ENCODE measurements at regions not wholly inside any gene's neighbourhood (a gene's known extent, or its start where the extent isn't known, plus 50 kb on each side); places are given as distances from the start of the nearest gene placed in this dataset.

DNA sequence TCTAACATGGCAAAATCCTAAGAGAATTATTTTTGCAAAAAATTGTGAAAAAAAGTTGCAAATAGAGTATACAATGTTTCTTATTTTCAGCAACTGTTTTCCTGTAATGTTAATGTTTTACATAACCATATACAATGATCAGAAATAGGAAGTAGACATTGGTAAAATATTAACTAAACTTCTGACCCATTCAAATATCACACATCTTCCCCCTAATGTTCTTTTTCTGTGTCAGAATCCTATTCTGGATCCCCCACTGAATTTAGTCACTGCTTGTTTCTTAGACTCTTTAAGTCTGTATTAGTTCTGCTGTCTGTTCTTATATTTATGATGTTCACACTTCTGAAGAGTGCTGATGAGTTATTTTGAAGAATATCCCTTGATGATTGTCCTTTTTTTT is 62.0 kb downstream of the HFE start:
- DNase-seq, result no peak

DNA sequence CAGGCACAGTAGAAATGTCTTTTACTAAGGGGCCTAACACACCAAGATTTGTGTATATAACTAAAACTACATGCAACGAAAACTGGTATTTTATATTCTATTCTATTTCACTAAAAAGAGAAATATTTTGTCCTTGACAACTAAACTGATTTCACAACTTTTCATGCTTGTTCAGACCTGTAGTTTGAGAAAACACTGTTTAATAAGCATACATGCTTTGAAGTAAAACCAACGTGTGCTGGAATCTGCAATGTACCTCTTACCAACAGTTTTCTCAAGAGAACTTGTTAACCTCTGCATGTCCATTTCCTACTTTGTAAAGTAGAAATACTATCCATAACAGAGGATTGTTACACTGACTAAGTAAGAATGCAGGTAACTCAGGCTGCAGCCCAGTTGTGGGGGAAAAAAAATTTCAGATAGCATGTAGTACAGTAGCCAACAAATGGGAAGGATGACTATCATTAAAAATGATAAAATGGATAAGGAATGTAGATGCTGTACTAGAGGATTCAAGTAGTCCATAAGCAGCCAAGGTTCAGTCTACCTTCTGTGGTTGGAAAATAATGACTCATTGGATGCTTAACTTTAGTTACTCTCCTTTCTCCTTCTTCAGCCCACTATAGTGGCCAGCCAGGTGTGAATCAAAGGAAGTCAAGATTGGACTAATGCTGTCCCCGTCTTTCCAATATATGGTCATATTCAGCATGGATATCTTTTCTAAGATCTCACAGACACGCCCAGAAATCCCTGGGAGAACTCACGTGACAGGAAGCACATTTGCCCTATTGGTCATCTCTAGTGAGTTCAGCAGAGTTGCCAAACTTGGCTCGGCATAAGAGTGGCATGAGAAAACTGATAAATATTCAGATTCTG is 65.2 kb downstream of the HFE start:
- DNase-seq, result no peak

DNA sequence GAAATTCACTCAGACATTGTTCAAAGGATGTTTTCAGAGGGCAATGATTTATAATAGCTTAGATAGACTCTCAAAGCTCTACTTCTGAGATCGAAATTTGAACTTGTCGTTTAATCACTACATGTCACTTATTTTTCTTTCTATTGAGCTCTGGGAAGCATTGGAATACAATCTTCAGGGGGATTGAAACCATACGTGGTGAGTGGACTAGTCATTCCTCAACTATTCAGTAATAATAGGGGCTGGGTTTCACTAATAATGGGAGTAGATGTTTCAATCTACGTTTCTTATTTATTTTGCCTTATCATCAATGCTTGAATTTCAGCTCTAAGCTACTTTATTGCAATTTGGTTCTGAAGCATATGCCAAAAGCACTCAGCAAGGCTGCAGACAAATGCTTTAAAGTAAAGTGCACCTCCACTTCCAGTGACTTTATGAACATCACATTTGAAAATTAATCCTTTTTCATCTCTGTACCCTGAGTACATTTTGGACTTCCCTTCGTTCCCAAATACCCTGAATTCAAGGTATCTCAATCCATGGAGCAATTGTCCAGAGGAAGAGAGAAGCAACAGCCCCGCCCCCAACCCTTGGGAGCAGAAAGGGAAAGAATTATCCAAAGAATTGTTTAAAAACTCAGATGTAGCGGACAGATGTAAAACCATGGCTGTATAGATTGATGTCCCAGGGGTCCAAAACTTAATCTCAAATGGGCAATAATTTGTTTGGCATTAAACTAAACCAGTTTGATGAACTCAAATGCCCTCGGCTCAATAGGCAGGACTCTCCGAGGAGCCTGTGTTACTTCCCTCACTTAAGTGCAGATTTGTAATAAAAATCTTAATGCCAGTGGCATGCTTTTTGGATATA is 68.1 kb downstream of the HFE start:
- DNase-seq, result no peak

DNA sequence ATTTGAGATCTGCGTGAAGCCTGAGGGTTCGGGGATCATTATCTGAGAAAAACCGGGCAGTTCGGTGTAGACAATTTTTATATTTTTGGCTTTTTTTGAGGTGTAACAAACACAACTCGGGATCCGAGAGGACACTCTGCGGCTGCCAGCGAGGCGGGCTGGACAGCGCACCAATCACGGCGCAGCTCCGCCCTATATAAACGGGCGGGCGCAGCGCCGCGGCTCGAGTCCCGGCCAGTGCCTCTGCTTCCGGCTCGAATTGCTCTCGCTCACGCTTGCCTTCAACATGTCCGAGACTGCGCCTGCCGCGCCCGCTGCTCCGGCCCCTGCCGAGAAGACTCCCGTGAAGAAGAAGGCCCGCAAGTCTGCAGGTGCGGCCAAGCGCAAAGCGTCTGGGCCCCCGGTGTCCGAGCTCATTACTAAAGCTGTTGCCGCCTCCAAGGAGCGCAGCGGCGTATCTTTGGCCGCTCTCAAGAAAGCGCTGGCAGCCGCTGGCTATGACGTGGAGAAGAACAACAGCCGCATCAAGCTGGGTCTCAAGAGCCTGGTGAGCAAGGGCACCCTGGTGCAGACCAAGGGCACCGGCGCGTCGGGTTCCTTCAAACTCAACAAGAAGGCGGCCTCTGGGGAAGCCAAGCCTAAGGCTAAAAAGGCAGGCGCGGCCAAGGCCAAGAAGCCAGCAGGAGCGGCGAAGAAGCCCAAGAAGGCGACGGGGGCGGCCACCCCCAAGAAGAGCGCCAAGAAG is 69.0 kb downstream of the HFE start:
- peak; percentile 70 for DNase-seq

DNA sequence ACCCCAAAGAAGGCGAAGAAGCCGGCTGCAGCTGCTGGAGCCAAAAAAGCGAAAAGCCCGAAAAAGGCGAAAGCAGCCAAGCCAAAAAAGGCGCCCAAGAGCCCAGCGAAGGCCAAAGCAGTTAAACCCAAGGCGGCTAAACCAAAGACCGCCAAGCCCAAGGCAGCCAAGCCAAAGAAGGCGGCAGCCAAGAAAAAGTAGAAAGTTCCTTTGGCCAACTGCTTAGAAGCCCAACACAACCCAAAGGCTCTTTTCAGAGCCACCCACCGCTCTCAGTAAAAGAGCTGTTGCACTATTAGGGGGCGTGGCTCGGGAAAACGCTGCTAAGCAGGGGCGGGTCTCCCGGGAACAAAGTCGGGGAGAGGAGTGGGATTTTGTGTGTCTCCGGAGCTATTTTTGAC is 69.6 kb downstream of the HFE start:
- DNase-seq, result peak; percentile 43

DNA sequence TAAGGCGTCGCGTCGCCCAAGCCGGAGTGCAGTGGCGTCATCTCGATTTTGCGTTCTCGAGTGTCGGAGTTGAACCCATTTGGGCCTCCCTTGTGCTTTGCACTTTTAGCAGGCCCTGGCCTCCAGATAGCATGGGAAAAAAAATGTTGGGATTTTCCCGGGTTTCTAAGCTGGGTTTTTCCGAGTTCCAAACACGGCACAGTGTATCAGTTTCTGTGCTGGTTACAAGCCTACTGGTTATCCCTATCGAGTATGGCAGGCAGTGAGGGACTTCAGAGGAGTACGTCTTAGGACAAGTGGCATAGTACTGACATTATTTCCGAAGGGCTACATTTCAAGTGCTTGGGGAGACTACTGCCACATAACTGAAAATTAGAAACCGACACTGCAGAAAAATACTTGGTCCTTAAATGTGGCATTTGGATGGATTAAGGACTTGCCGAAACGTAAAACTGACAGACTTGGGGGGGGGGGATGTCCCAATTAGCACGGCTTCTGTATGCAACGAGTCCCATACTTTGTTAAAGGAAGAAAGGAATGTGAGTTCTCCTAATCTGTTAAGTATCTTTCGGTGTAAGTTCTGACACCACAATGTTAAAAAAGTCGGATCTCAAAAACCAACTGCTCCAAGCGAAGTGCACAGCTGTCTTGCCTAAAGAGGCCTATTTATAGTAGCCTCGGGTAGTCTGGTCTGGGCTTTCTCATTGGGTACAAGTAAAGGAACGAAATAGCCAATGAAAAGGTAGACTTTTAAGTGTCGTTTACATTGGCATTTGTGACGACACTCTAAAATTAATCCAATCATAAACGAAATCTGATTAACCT is 70.2 kb downstream of the HFE start:
- DNase-seq, result peak; percentile 90

DNA sequence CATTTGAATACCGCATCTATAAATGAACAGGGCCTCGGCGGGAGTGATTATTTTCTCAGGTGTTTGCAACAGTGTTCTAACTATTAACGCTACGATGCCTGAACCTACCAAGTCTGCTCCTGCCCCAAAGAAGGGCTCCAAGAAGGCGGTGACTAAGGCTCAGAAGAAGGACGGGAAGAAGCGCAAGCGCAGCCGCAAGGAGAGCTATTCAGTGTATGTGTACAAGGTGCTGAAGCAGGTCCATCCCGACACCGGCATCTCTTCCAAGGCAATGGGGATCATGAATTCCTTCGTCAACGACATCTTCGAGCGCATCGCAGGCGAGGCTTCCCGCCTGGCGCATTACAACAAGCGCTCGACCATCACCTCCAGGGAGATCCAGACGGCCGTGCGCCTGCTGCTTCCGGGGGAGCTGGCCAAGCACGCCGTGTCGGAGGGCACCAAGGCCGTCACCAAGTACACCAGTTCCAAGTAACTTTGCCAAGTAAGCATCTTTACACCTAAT is 70.9 kb downstream of the HFE start:
- DNase-seq, result no peak

DNA sequence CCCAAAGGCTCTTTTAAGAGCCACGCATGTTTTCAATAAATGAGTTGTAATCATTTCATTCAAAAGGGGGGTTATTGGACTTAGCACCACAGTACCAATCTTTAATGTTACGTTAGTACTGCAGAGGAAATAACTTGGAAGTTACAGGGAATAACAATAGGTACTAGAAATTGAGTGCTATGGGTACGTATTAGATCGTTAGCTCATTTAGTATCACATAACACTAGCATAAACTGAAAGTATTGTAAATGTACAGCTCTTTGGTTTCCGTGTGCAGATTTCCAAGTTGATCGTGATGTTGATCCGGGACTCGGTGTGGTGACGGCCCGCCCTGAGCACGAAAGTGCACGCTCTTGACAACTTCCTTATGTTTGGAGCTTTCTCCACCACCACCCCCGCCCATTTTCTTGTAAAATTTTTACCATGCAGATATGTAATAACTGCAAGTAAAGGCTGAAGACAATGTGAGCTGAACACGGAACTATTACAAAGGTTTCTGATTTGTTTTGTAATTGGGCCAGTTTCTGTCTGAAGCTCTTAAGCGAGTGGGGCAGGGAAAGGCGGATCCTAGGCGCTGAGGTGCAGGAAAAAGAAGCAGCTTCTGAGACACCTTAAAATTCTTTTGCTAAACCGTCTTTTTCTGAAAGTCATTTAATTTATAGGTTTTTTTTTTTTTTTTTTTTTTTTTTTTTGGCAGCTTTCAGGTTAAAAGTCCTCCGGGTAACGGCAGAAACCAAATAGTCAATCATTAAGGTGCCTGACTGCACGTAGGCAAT is 71.5 kb downstream of the HFE start:
- no peak for DNase-seq

DNA sequence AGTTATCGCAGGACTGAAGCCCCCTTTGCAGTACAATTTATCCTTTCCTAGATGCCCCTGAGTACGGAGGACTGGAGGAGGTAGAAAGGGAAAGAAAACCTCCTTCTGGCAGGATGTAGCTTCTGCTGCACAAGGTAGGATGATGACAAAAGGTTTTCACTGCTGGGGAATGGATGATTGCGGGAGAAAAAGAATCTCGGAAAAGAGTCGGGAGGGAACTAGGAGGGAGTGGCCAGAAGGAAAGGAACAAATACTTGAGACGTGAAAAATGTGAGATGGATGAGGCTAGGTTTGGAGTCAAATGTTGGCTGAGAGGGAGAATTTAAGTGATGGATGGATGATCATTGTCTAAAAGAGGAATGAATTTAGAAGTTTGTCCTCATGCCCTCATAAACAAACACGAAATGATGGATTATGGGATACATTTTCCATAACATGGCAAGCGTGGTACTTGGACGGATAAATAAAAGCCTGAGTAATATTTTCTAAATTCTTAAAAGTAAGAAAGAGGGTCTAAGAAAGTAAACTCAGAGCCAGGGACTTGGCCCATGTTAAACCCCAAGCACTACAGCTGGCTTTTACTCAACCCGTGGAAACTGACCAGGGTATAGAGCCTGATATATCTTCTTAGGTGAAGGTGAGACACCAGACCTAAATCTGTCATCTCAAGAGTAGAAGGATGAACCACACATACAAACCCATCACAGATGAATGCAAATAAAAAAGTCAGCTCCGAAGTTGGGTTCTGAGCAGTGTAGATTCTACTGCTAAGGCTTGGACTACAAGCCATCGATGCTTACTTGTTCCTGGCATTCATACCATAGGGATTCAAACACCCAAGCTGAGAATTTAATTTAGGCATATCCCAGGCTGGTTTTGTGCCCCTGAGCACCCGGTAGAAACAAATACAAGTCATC is 72.4 kb downstream of the HFE start:
- no peak for DNase-seq

DNA sequence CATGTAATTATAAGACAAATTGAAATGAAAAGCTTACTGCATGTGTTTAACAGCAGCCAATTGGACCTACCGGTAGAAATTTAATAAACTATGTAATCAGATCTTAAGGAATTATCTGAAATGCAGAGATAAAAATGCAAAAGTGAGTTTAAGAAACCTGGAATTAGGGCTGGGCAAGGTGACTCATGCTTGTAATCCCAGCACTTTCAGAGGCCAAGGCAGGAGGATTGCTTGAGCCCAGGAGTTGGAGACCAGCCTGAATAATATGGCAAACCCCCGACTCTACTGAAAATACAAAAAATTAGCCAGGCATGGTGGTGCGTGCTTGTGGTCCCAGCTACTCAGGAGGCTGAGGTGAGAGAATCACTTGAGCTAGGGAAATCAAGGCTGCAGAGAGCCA is 74.1 kb downstream of the HFE start:
- DNase-seq, result no peak

DNA sequence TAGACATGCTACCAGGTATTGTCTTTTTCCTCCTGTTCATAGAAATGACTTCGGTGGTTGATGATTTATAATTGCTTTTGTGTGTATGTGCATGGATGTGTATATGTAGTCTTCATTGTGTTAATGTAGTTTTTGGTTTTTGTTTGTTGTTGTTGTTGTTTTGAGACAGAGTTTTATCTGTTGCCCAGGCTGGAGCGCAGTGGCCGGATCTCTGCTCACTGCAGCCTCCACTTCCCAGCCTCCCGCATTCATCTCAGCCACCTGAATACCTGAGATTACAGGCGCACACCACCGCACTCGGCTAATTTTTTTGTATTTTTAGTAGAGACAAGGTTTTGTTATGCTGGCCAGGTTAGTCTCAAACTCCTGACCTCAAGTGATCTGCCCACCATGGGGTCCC is 75.2 kb downstream of the HFE start:
- no peak for DNase-seq

DNA sequence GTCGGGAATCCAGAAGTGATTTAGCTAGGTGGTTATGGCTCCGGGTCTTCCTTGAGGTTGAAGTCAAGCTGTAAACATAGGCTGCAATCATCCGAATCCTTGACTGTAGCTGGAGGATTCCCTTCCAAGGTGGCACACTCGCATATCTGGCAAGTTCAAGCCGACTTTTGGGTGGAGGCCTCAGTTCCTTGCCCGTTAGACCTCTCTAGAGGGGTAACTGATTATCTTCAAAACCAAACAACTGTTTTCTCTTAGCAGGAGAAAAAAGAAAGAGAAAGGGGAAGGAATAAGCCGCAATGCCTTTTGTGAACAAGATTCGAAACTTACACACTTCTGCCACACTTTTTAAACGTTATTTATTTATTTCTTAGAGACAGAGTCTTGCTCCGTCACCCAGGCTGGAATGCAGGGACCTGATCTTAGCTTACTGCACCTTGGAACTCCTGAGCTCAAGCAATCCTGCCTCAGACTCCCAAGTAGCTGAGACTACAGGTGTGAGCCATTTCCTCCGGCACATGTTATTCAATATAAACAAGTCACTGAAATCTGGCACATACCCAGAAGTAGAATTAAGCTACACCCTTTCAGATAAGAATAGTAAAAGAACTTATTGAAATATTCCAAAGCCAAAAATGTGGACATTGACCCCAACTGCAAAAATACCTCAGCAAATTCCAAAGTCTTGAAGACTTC is 76.3 kb downstream of the HFE start:
- no peak for DNase-seq

DNA sequence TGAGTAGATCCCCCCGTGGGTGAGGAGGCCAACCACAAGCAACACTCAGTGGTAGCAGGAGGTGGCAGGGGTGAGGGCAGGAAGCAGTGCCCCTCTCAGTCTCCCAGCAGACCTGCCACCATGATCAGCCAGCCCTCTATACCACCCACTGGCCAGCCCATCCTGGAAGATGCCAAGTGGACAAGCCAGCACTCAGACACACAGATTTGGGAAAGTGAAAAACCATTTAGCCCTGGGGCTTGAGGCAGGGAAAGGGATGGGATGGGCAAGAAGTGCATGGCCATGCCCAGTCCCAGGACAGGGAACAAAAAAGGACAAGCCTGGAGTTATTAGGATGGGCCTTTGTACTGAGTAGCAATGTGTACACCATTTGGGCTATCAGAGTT is 76.9 kb downstream of the HFE start:
- DNase-seq, result no peak

DNA sequence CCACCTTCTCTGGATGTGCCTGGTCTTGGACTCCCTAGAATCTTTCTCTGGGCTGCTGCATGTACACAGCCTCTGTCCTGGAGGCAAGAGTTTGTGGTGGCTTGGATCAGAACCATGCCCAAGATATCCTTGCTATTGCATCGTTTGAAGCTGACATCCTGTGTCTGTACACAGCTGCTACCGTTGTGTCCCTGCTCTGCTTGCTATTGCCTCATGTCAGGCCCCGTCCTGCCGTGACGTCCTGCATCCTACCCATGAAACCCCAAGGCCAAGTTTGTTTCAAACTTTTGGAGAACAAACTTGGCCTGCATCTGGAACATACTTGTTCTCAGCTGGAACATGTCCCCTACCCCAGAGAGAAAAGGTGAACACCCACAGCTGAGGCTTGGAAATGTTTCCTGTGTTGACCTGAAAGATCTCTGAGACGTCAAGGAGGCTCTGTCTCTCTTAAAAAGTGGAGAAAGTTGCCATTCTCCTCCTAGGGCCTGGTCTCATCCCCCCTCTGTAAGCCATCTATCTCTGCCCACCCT is 78.1 kb downstream of the HFE start:
- no peak for DNase-seq

DNA sequence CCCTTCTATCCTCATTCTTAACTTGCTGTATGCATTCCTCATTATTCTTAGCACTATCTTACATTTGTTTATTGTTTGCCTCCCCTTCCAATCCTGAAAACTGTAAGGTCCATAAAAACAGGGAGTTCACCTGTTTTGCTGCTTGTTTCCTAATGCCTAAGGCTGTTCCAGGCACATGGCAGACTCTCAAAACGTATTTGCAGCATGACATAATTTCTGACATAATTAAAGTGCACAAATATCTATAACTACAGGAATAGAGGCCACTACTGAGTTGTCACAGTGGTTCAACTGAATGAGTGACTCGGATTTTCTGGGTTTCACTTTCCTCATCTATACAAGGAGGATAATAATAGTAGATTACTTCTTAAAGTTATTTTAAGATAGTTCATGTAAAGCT is 83.0 kb downstream of the HFE start:
- no peak for DNase-seq

DNA sequence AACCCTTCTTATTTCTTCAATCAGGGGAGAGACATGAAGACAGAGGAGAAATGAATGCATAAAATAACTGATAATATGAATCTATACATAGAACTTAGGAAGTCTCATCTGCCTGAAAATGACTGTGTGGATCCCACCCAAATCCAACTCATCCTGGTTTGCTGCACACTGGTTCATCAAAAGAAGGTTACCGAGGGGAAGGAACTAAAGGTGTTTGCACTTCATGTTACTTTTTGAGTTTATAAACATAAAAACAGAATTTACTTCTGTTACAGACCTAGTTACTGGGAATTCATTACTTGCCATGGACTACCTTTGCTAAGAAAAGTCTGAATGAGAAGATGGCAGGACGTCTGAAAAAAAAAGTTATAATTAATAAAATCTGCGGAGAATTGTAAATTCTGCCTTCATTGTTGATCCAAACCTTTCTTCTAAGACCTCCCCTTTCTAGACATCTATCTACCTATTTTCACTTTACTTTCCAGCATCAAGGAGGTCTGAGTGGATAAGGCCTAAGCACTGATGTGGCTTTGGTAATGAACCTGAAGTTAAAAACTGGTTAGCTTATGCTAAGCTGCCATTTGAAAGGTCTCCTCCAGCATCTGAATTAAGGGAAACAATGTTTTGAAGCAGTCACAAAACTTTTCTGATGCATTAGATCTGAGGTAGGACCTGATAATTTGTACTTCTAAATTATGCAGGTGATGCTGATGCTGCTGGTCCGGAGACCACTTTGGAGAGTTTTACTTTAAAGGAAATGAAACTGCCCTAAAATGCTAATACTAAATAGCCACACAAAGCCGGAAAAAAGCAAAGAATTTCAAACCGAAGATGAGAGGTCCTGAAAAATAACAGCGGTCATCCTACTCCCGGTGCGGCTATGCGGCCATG is 84.0 kb downstream of the HFE start:
- no peak for DNase-seq

DNA sequence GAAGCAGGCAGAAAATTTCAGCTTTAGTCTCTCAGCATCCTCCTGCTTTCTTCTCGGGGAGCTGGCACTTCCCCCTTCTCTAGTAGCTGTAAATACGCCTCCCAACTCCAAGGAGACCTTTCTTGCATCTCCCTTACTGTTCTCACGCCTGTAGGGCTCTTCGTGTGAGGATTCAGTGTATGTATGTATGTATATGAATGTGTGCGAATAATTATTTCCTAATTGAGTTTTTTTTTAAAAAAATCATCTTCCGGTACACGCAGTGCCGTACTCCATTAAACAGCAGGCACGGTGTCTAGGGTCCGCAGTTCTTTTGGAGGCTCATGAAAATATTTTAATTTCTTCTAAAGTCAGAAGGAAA is 85.4 kb downstream of the HFE start:
- DNase-seq, result no peak

DNA sequence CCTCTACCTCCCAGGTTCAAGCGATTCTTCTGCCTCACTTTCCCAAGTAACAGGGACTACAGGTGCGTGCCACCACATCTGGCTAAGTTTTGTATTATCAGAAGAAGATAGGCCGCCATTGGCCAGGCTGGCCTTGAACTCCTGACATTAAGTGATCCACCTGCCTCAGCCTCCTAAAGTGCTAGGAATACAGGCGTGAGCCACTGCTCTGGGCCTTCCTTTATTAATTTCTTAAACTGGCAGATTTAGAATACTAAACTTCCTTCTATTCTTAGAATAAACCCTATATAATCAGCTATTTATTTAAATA is 86.6 kb downstream of the HFE start:
- DNase-seq, result no peak

DNA sequence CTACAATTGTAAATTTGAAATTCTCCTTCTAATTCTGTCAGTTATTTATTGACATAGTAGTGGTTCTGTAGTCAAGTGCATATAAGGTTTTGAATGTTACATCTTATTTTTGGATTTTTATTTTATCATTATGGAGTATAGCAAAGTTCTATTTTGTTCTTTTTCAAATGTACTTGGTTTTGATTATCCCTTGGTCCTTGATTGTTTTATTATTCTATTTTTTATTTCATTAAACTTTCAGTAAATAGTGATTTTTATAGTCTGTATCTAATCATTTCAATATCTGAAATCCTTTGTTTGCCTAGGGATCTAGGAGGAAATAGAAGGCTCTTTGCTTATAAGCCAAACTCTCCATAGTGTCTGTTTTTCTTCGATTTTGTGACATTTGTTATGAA is 87.8 kb downstream of the HFE start:
- no peak for DNase-seq

All from NCI-H1092 (cell line).